Activated CD8-positive, alpha-beta T cell treated with anti-CD3 and anti-CD28 coated beads for 36 hours (primary cell): ENCODE measurements at regions not wholly inside any gene's neighbourhood (a gene's known extent, or its start where the extent isn't known, plus 50 kb on each side); places are given as distances from the start of the nearest gene placed in this dataset.

Experiments
- ATAC-seq: fragments of 200-7000 bp; cut with Tn5 transposase; one replicate; pipeline ENCODE4 v1.10.0; 2021; ENCODE audit warnings: mild to moderate bottlenecking, moderate library complexity
- CTCF ChIA-PET: fragments of 350-600 bp; sonication (Branson Sonifier 250); formaldehyde crosslinking; loops from one replicate; lab custom pipeline; 2021; ENCODE audit warnings: antibody characterized with exemption; lab: Charles Lee
- POLR2A ChIA-PET: fragments of 350-600 bp; sonication (Branson Sonifier 250); formaldehyde crosslinking; loops from one replicate; lab custom pipeline; 2021; ENCODE audit warnings: antibody characterized with exemption; lab: Charles Lee
- DNase-seq: peaks from one replicate; pipeline ENCODE4 v3.0.0-alpha.2; 2020
- H3K27ac Mint-ChIP-seq: one replicate; pipeline ENCODE4 v1.8.0; 2021; ENCODE audit warnings: mild to moderate bottlenecking, mixed read lengths
- H3K27me3 Mint-ChIP-seq: one replicate; pipeline ENCODE4 v1.8.0; 2021; ENCODE audit warnings: mixed read lengths
- H3K36me3 Mint-ChIP-seq: one replicate; pipeline ENCODE4 v1.8.0; 2021; ENCODE audit warnings: low read depth, mixed read lengths
- H3K4me1 Mint-ChIP-seq: one replicate; pipeline ENCODE4 v1.8.0; 2021; ENCODE audit warnings: low read depth, mixed read lengths
- H3K4me3 Mint-ChIP-seq: one replicate; pipeline ENCODE4 v1.8.0; 2021; ENCODE audit warnings: mild to moderate bottlenecking, moderate library complexity, mixed read lengths
- H3K9me3 Mint-ChIP-seq: one replicate; pipeline ENCODE4 v1.8.0; 2021; ENCODE audit warnings: mixed read lengths
- intact Hi-C: fragments of 100-400 bp; cut with micrococcal nuclease; formaldehyde crosslinking; loops from one replicate; pipeline ENCODE4 v1.10.0; 2022
- TF ChIP-seq, protein P1 (sequence below): fragments of 200-600 bp; IDR thresholded peaks from one replicate; pipeline ENCODE4 v1.8.0; 2022; ENCODE audit warnings: antibody characterized with exemption, mild to moderate bottlenecking

DNA sequence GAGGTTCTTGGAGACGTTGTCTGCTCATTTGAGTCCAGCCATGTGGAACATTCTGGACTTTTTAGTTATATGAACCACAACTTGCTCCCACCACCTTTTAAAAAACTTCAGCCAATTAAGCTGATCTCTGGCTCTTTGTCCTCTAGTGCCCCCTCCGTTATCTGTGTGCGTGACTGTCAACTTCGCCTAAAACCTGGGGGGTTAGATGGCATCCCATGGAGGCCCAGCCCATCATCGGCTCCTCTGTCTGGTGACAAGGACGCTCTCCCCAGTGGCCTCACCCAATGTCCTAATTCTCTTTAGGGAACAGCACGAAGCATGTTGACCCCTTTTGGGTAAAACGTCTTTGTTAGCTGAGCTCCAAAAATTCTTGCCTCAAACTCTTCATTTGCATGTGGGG, 341.0 kb upstream of the TNRC6C start:
- H3K4me1 Mint-ChIP-seq = peaks cover 18% of the 10 kb centered on the region
- intact Hi-C loops = no loop called here
- no peaks in the 10 kb centered on the region for H3K27me3 Mint-ChIP-seq
- H3K9me3 Mint-ChIP-seq = peaks cover 1% of the 10 kb centered on the region
- DNase-seq (no peak), ATAC-seq (no peak)
- POLR2A ChIA-PET = interaction anchor here (1.2 to 1.6 kb wide), 2 partner anchors 15 to 28 kb away, joined by 3 to 4 read pairs; no protein-coding TSS in a partner anchor
- H3K4me3 Mint-ChIP-seq = no peak overlapping the region
- peak overlapping the region; percentile 74 for H3K27ac Mint-ChIP-seq
- H3K36me3 Mint-ChIP-seq = no peaks in the 10 kb centered on the region
- TF ChIP-seq, protein P1, sequence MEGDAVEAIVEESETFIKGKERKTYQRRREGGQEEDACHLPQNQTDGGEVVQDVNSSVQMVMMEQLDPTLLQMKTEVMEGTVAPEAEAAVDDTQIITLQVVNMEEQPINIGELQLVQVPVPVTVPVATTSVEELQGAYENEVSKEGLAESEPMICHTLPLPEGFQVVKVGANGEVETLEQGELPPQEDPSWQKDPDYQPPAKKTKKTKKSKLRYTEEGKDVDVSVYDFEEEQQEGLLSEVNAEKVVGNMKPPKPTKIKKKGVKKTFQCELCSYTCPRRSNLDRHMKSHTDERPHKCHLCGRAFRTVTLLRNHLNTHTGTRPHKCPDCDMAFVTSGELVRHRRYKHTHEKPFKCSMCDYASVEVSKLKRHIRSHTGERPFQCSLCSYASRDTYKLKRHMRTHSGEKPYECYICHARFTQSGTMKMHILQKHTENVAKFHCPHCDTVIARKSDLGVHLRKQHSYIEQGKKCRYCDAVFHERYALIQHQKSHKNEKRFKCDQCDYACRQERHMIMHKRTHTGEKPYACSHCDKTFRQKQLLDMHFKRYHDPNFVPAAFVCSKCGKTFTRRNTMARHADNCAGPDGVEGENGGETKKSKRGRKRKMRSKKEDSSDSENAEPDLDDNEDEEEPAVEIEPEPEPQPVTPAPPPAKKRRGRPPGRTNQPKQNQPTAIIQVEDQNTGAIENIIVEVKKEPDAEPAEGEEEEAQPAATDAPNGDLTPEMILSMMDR = no peak
- CTCF ChIA-PET = interaction anchor here (1.5 kb wide), 1 partner anchor 28 kb away, joined by 5 read pairs; no protein-coding TSS in a partner anchor

DNA sequence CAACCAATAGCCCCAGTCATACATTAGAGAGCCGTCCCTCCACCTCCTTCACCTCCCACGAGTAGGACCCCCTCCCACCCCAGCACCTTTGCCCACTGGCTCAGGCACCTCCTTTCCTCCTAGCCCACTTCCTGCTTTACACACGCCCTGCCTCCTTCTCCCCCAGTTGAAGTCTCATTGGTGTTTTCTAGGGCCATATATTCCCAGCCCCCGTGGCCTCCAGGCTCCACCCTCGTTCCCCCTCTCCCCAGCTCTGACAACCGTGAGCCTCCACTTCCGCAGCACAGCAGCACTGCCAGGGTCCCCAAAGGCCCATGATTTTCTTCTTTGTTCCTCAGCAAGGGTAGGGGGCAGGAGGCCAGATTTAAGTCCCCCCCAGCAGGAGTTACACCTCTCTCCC, 340.3 kb upstream of the TNRC6C start:
- H3K9me3 Mint-ChIP-seq = peaks cover 1% of the 10 kb centered on the region
- H3K36me3 Mint-ChIP-seq = no peaks in the 10 kb centered on the region
- TF ChIP-seq, protein P1 = no peak
- no peak overlapping the region for H3K4me3 Mint-ChIP-seq
- no peaks in the 10 kb centered on the region for H3K27me3 Mint-ChIP-seq
- H3K4me1 Mint-ChIP-seq = peaks cover 18% of the 10 kb centered on the region
- ATAC-seq (peak; percentile 90), DNase-seq (peak; percentile 54)
- intact Hi-C loops = no loop called here
- POLR2A ChIA-PET = interaction anchor here (0.7 to 1.6 kb wide), 5 partner anchors 7 to 128 kb away, joined by 3 to 4 read pairs (median 3); no protein-coding TSS in a partner anchor
- CTCF ChIA-PET = interaction anchor here (1.5 kb wide), 1 partner anchor 28 kb away, joined by 5 read pairs; no protein-coding TSS in a partner anchor
- H3K27ac Mint-ChIP-seq = peak overlapping the region; percentile 74

DNA sequence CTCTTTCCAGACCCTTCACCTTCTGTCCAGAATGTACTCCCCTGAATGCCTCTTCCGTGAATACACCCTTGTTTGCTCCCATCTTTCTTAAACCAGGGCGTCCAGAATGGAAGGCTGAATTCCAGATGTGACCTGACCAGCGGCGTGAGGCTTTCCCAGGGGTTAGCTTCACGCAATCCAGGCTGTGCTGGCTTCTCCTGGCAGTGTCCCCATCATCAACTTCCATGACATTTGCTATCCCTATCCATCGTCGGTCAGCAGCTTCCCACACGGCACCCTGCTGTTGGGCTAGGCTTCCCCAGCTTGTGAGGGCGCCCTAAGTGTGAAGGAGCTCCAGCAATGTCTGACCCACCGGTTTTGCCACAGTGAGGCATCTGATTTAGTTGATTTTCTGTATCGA, 339.8 kb upstream of the TNRC6C start:
- peak overlapping the region; percentile 74 for H3K27ac Mint-ChIP-seq
- peaks cover 18% of the 10 kb centered on the region for H3K4me1 Mint-ChIP-seq
- H3K4me3 Mint-ChIP-seq = no peak overlapping the region
- DNase-seq = no peak
- no peaks in the 10 kb centered on the region for H3K27me3 Mint-ChIP-seq
- ATAC-seq = no peak
- intact Hi-C loops = no loop called here
- TF ChIP-seq, protein P1 = no peak
- no peaks in the 10 kb centered on the region for H3K36me3 Mint-ChIP-seq
- peaks cover 1% of the 10 kb centered on the region for H3K9me3 Mint-ChIP-seq
- CTCF ChIA-PET = interaction anchor here (1.1 to 1.5 kb wide), 3 partner anchors 8 to 395 kb away, joined by 3 to 6 read pairs (median 5); no protein-coding TSS in a partner anchor
- POLR2A ChIA-PET = interaction anchor here (1.0 to 1.6 kb wide), 3 partner anchors 8 to 21 kb away, joined by 3 to 4 read pairs (median 4); no protein-coding TSS in a partner anchor

DNA sequence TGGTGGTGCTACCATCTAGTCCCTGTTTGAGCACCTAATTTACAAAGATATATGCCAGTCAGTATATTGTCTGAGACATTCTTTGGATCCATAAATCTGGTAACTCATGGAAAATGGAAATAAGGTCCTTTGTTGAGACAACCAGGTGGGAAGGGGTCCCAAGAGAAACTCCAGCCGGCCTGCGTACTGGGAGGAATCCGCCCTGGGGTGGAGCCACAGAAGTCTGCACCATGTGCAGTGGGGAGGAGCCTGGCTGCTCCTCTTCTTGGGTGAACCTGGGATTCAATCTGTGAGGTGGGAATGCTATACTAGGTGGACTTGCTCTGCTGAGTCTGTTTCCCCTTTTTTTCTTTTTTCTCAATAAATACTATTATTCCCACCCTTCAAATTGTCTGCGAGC, 339.2 kb upstream of the TNRC6C start:
- no peaks in the 10 kb centered on the region for H3K36me3 Mint-ChIP-seq
- H3K4me3 Mint-ChIP-seq = no peak overlapping the region
- DNase-seq = no peak
- ChIA-PET CTCF (interaction anchor here (1.1 to 1.7 kb wide), 3 partner anchors 9 to 395 kb away, joined by 3 to 6 read pairs (median 5); no protein-coding TSS in a partner anchor), POLR2A (interaction anchor here (1.0 to 1.6 kb wide), 4 partner anchors 8 to 27 kb away, joined by 3 to 4 read pairs (median 4); no protein-coding TSS in a partner anchor)
- TF ChIP-seq, protein P1 = no peak
- no peaks in the 10 kb centered on the region for H3K27me3 Mint-ChIP-seq
- peaks cover 18% of the 10 kb centered on the region for H3K4me1 Mint-ChIP-seq
- ATAC-seq = no peak
- intact Hi-C loops = no loop called here
- H3K27ac Mint-ChIP-seq = no peak overlapping the region
- H3K9me3 Mint-ChIP-seq = peaks cover 1% of the 10 kb centered on the region

DNA sequence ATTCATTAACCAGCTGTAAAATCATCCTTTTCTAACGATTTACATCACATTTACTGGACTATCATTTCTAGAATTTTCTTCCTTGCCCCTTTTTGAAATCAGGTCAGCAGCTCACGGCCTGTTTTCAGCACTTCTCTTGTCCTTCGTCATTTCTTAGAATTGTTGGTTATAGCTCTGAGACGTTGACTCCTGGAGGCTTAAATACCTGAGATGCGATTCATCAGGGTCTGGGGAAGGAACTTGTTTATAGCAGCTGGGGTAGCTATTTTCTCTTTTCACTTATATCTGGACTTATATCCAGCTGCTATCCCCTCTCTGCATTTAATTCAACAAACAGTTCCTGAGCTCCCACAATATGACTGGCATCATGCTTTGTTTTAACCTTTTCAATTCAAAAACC, 338.7 kb upstream of the TNRC6C start:
- Mint-ChIP-seq H3K36me3 (no peaks in the 10 kb centered on the region), H3K27ac (no peak overlapping the region), H3K9me3 (peaks cover 1% of the 10 kb centered on the region), H3K27me3 (no peaks in the 10 kb centered on the region), H3K4me3 (no peak overlapping the region), H3K4me1 (peaks cover 18% of the 10 kb centered on the region)
- DNase-seq (no peak), ATAC-seq (no peak)
- POLR2A ChIA-PET = interaction anchor here (1.3 to 1.6 kb wide), 2 partner anchors 9 to 27 kb away, joined by 3 to 4 read pairs; no protein-coding TSS in a partner anchor
- TF ChIP-seq, protein P1 = no peak
- intact Hi-C loops = no loop called here
- CTCF ChIA-PET = interaction anchor here (1.1 to 1.7 kb wide), 4 partner anchors 9 to 394 kb away, joined by 3 to 6 read pairs (median 4); no protein-coding TSS in a partner anchor
